ENCODE measurements at regions not wholly inside any gene's neighbourhood (a gene's known extent, or its start where the extent isn't known, plus 50 kb on each side); places are given as distances from the start of the nearest gene placed in this dataset.

GRCh38 chr1:175801979-175802378, 58.6 kb upstream of the TNR start:
- intact Hi-C loops (cut with DNase I) = no loop called here
- no peak overlapping the region for H3K27ac ChIP-seq
- no peak for TF ChIP-seq POLR2A (IDR thresholded peaks at IDR 0.05)
- TF ChIP-seq POLR2AphosphoS5 (IDR thresholded peaks at IDR 0.05) = no peak
- no peak for TF ChIP-seq CTCF (IDR thresholded peaks at IDR 0.05)
- H3K9me3 ChIP-seq = no peaks in the 10 kb centered on the region
- H3K27me3 ChIP-seq (replicated peaks; ENCODE audit: insufficient read depth) = no peaks in the 10 kb centered on the region
- no peak for DNase-seq (ENCODE audit: low spot score)
- H3K36me3 ChIP-seq = no peaks in the 10 kb centered on the region
- no peak overlapping the region for H3K4me3 ChIP-seq
- H3K4me1 ChIP-seq (replicated peaks) = no peaks in the 10 kb centered on the region
- WGBS = 73% methylated on average over 5 of the region's 5 CpGs

- intact Hi-C loops (cut with DNase I) = no loop called here
- no peak overlapping the region for H3K27ac ChIP-seq
- H3K4me3 ChIP-seq = no peak overlapping the region
- no peaks in the 10 kb centered on the region for H3K9me3 ChIP-seq
- H3K27me3 ChIP-seq (replicated peaks; ENCODE audit: insufficient read depth) = no peaks in the 10 kb centered on the region
- TF ChIP-seq CTCF (IDR thresholded peaks at IDR 0.05) = no peak
- no peak for TF ChIP-seq POLR2A (IDR thresholded peaks at IDR 0.05)
- no peak for TF ChIP-seq POLR2AphosphoS5 (IDR thresholded peaks at IDR 0.05)
- DNase-seq (ENCODE audit: low spot score) = no peak
- no peaks in the 10 kb centered on the region for H3K4me1 ChIP-seq (replicated peaks)
- no peaks in the 10 kb centered on the region for H3K36me3 ChIP-seq
Observed at GRCh38 chr1:175797576-175797975, 54.2 kb upstream of the TNR start.

- Histone ChIP-seq H3K9me3 (no peaks in the 10 kb centered on the region), H3K27ac (no peak overlapping the region), H3K4me3 (no peak overlapping the region), H3K4me1 (replicated peaks) (no peaks in the 10 kb centered on the region), H3K36me3 (no peaks in the 10 kb centered on the region), H3K27me3 (replicated peaks; ENCODE audit: insufficient read depth) (no peaks in the 10 kb centered on the region)
- TF ChIP-seq POLR2AphosphoS5 (IDR thresholded peaks at IDR 0.05) = no peak
- TF ChIP-seq POLR2A (IDR thresholded peaks at IDR 0.05) = no peak
- no peak for TF ChIP-seq CTCF (IDR thresholded peaks at IDR 0.05)
- intact Hi-C loops (cut with DNase I) = no loop called here
- no peak for DNase-seq (ENCODE audit: low spot score)
Observed at GRCh38 chr1:175794586-175794985, 51.2 kb upstream of the TNR start.

GRCh38 chr1:175793617-175794016, 50.2 kb upstream of the TNR start:
- H3K4me1 ChIP-seq (replicated peaks) = no peaks in the 10 kb centered on the region
- no peaks in the 10 kb centered on the region for H3K36me3 ChIP-seq
- intact Hi-C loops (cut with DNase I) = no loop called here
- H3K9me3 ChIP-seq = no peaks in the 10 kb centered on the region
- TF ChIP-seq CTCF (IDR thresholded peaks at IDR 0.05) = no peak
- TF ChIP-seq POLR2AphosphoS5 (IDR thresholded peaks at IDR 0.05) = no peak
- TF ChIP-seq POLR2A (IDR thresholded peaks at IDR 0.05) = no peak
- DNase-seq (ENCODE audit: low spot score) = no peak
- H3K4me3 ChIP-seq = no peak overlapping the region
- H3K27me3 ChIP-seq (replicated peaks; ENCODE audit: insufficient read depth) = no peaks in the 10 kb centered on the region
- H3K27ac ChIP-seq = no peak overlapping the region

All from prostate gland (tissue), 2 donors.